Loucy (cell line): ENCODE measurements at regions not wholly inside any gene's neighbourhood (a gene's known extent, or its start where the extent isn't known, plus 50 kb on each side); places are given as distances from the start of the nearest gene placed in this dataset.

Experiments
- CTCF ChIP-seq: fragments of 200-600 bp; sonication (generic); conservative IDR thresholded peaks from 2 replicates; pipeline ENCODE4 v1.5.1; 2014; ENCODE audit warnings: mild to moderate bottlenecking, antibody characterized with exemption, low read length
- EZH2phosphoT487 ChIP-seq: fragments of 200-600 bp; IDR thresholded peaks from 2 replicates; pipeline ENCODE4 v1.6.1; 2018; ENCODE audit warnings: antibody characterized with exemption, mild to moderate bottlenecking, moderate library complexity, borderline replicate concordance

DNA sequence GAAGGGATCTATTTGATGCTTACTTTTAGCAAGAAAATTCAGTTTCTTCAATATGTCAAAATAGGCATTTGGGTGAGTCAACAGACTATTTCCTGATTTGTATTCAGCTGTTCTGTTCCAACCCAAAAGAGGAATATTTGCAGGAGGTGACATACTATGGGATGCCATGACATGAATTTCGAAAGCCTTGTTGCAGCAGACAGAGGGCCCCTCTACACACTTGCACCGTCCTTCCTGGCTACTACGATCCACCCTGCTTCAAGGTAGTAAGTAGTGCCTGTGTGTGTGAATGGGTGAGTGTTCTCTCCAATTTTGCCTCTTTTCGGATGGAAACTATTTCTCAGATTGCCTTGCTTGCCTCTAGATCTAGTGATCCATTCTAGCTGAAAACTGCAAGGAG lies 413.0 kb upstream of the ADARB2 start:
- TF ChIP-seq CTCF (no peak), EZH2phosphoT487 (no peak)
